ENCODE measurements at regions not wholly inside any gene's neighbourhood (a gene's known extent, or its start where the extent isn't known, plus 50 kb on each side); places are given as distances from the start of the nearest gene placed in this dataset.

GRCh38 chr5:35420200-35420599, 189.9 kb upstream of the PRLR start:
- Histone ChIP-seq H3K36me3 (ENCODE audit: low read depth) (no peaks in the 10 kb centered on the region), H3K9me3 (no peaks in the 10 kb centered on the region), H3K4me3 (no peak overlapping the region), H3K4me1 (ENCODE audit: low read depth) (no peaks in the 10 kb centered on the region)
- TF ChIP-seq CTCF (IDR thresholded peaks at IDR 0.05), result no peak
- DNase-seq (no peak), ATAC-seq (no peak)
- intact Hi-C loops (cut with DNase I, micrococcal nuclease), result no loop called here

GRCh38 chr5:35417040-35417439, 186.8 kb upstream of the PRLR start:
- Histone ChIP-seq H3K4me3 (no peak overlapping the region), H3K4me1 (ENCODE audit: low read depth) (no peaks in the 10 kb centered on the region), H3K9me3 (no peaks in the 10 kb centered on the region), H3K36me3 (ENCODE audit: low read depth) (no peaks in the 10 kb centered on the region)
- no peak for TF ChIP-seq CTCF (IDR thresholded peaks at IDR 0.05)
- ATAC-seq, result no peak
- intact Hi-C loops (cut with DNase I, micrococcal nuclease), result no loop called here
- no peak for DNase-seq

GRCh38 chr5:35416217-35416988, 186.1 kb upstream of the PRLR start:
- H3K36me3 ChIP-seq (ENCODE audit: low read depth), result no peaks in the 10 kb centered on the region
- DNase-seq (peak in 1 of 3 donors; percentile 2), ATAC-seq (peak; percentile 49)
- no peak overlapping the region for H3K4me3 ChIP-seq
- H3K9me3 ChIP-seq, result no peaks in the 10 kb centered on the region
- no peaks in the 10 kb centered on the region for H3K4me1 ChIP-seq (ENCODE audit: low read depth)
- TF ChIP-seq CTCF (IDR thresholded peaks at IDR 0.05), result no peak
- intact Hi-C loops (cut with DNase I, micrococcal nuclease), result no loop called here

GRCh38 chr5:35415309-35415708, 185.0 kb upstream of the PRLR start:
- intact Hi-C loops (cut with DNase I, micrococcal nuclease), result no loop called here
- Histone ChIP-seq H3K4me3 (no peak overlapping the region), H3K4me1 (ENCODE audit: low read depth) (no peaks in the 10 kb centered on the region), H3K9me3 (no peaks in the 10 kb centered on the region), H3K36me3 (ENCODE audit: low read depth) (no peaks in the 10 kb centered on the region)
- DNase-seq (no peak), ATAC-seq (no peak)
- TF ChIP-seq CTCF (IDR thresholded peaks at IDR 0.05), result no peak

GRCh38 chr5:35409361-35409760, 179.1 kb upstream of the PRLR start:
- TF ChIP-seq CTCF (IDR thresholded peaks at IDR 0.05), result no peak

More at GRCh38 chr5:35409361-35409760, 179.1 kb upstream of the PRLR start:
- Histone ChIP-seq H3K4me3 (no peak overlapping the region), H3K4me1 (ENCODE audit: low read depth) (no peaks in the 10 kb centered on the region), H3K36me3 (ENCODE audit: low read depth) (no peaks in the 10 kb centered on the region), H3K9me3 (no peaks in the 10 kb centered on the region)
- intact Hi-C loops (cut with DNase I, micrococcal nuclease), result no loop called here
- ATAC-seq (no peak), DNase-seq (no peak)
